Spleen (tissue), 11 donors: ENCODE measurements at regions not wholly inside any gene's neighbourhood (a gene's known extent, or its start where the extent isn't known, plus 50 kb on each side); places are given as distances from the start of the nearest gene placed in this dataset.

Experiments used
- DNase-seq: peaks from one replicate; pipeline ENCODE4 v3.0.0-alpha.2; 2020
- H3K27ac ChIP-seq, 8 donors: fragments of 200-600 bp; sonication (generic) in 7 of 8; 1 replicate in 4 of 8; 2 replicates in 4 of 8; pipeline versions ENCODE4 v1.5.0 to v1.8.0; 2016 to 2021; ENCODE audit warnings: inconsistent platforms in 4 of 8, mild to moderate bottlenecking in 4 of 8, moderate library complexity in 1 of 8
- H3K27me3 ChIP-seq, 7 donors: fragments of 200-600 bp; sonication (generic) in 6 of 7; replicated peaks in 1 of 7; 1 replicate in 4 of 7; 2 replicates in 3 of 7; pipeline versions ENCODE4 v1.5.0 to v1.8.0; 2016 to 2021; ENCODE audit warnings: inconsistent platforms in 3 of 7, mild to moderate bottlenecking in 1 of 7
- H3K36me3 ChIP-seq, 6 donors: fragments of 200-600 bp; sonication (generic) in 5 of 6; 1 replicate in 4 of 6; 2 replicates in 2 of 6; pipeline versions ENCODE4 v1.5.0 to v1.8.0; 2016 to 2021; ENCODE audit warnings: inconsistent platforms in 2 of 6
- H3K4me1 ChIP-seq, 6 donors: fragments of 200-600 bp; sonication (generic) in 5 of 6; 1 replicate in 3 of 6; 2 replicates in 3 of 6; pipeline versions ENCODE4 v1.5.0 to v1.8.0; 2016 to 2021; ENCODE audit warnings: inconsistent platforms in 3 of 6
- H3K4me3 ChIP-seq, 8 donors: fragments of 200-600 bp; sonication (generic) in 7 of 8; 1 replicate in 4 of 8; 2 replicates in 4 of 8; pipeline versions ENCODE4 v1.5.0 to v1.8.0; 2016 to 2021; ENCODE audit warnings: inconsistent platforms in 4 of 8, mild to moderate bottlenecking in 4 of 8, moderate library complexity in 2 of 8
- H3K9me3 ChIP-seq, 8 donors: fragments of 200-600 bp; sonication (generic) in 7 of 8; 1 replicate in 4 of 8; 2 replicates in 4 of 8; pipeline versions ENCODE4 v1.5.0 to v1.8.0; 2016 to 2021; ENCODE audit warnings: inconsistent platforms in 4 of 8
- CTCF ChIP-seq, 11 experiments: fragments of 200-600 bp in 7 of 11; fragments of 450-650 bp in 4 of 11; sonication (generic) in 4 of 11; IDR thresholded peaks in 8 of 11; conservative IDR thresholded peaks in 3 of 11; 1 replicate in 7 of 11; 2 replicates in 4 of 11; pipeline versions ENCODE4 v1.4.0 to v1.8.0; 2016 to 2021; ENCODE audit warnings: antibody characterized with exemption in 11 of 11, inconsistent platforms in 4 of 11, mild to moderate bottlenecking in 1 of 11
- POLR2A ChIP-seq, 3 donors: fragments of 450-650 bp; IDR thresholded peaks; one replicate each; pipeline ENCODE4 v1.5.1; 2017; ENCODE audit warnings: antibody characterized with exemption in 3 of 3, mild to moderate bottlenecking in 1 of 3
- POLR2AphosphoS5 ChIP-seq, 3 donors: sonication (generic); formaldehyde crosslinking; IDR thresholded peaks; one replicate each; pipeline ENCODE4 v1.5.1; 2017; ENCODE audit warnings: antibody characterized with exemption in 3 of 3
- WGBS, 5 donors: extraction: QIAGEN DNeasy Blood & Tissue Kit in 3 of 5; methylation state at CpG; one replicate each; pipeline versions ENCODE4 v1.1.5 to v1.1.7; 2013 to 2018; 5-methylcytosine and 5-hydroxymethylcytosine counted together
- intact Hi-C: fragments of 100-400 bp; cut with DNase I; formaldehyde crosslinking; loops from one replicate; pipeline ENCODE4 v1.15.0; 2023; ENCODE audit warnings: low total_unique reads
- donor health status: healthy with polysubstance abuse.
- donor health status: DM: no; HTN: no; CAD: no; lungs with moderate emphysema.
- donor health status: DM: no; HTN: no; CAD: no.
- donor health status: Bipolar disorder and iron deficiency.
- donor health status: healthy.
- donor health status: DM: no; HTN: no; CAD: no.
- donor health status: DM: yes; HTN: yes; CAD: no.

GRCh38 chr5:4019009-4019769 lies 423.6 kb downstream of the IRX1 start:
- H3K27ac ChIP-seq = no peak overlapping the region
- 80 to 86% (median 83%) methylated on average over 9 of the region's 9 CpGs for WGBS, 5 donors
- no peak for DNase-seq

GRCh38 chr5:4019841-4020240 lies 424.2 kb downstream of the IRX1 start:
- no peaks in the 10 kb centered on the region for H3K4me1 ChIP-seq
- intact Hi-C loops = no loop called here
- no peak overlapping the region for H3K27ac ChIP-seq
- 83 to 90% (median 86%) methylated on average over 6 of the region's 6 CpGs for WGBS, 5 donors
- peaks cover 0 to 13% (median 0%) of the 10 kb centered on the region in 8 donors for H3K9me3 ChIP-seq
- DNase-seq = no peak
- TF ChIP-seq POLR2AphosphoS5 (IDR thresholded peaks at IDR 0.05) (no peak), CTCF (IDR thresholded peaks at IDR 0.05 in 8 of 11, conservative IDR thresholded peaks at IDR 0.05 in 3 of 11) (no peak), POLR2A (IDR thresholded peaks at IDR 0.05) (no peak)
- H3K4me3 ChIP-seq = no peak overlapping the region
- peaks cover 0 to 9% (median 0%) of the 10 kb centered on the region in 7 donors for H3K27me3 ChIP-seq
- no peaks in the 10 kb centered on the region for H3K36me3 ChIP-seq

More at GRCh38 chr5:4019009-4019769, 423.6 kb downstream of the IRX1 start:
- Histone ChIP-seq H3K4me3 (no peak overlapping the region), H3K4me1 (no peaks in the 10 kb centered on the region), H3K27me3 (peaks cover 0 to 9% (median 0%) of the 10 kb centered on the region in 7 donors), H3K36me3 (no peaks in the 10 kb centered on the region), H3K9me3 (peaks cover 0 to 13% (median 0%) of the 10 kb centered on the region in 8 donors)
- TF ChIP-seq POLR2AphosphoS5 (IDR thresholded peaks at IDR 0.05) (no peak), CTCF (IDR thresholded peaks at IDR 0.05 in 8 of 11, conservative IDR thresholded peaks at IDR 0.05 in 3 of 11) (no peak), POLR2A (IDR thresholded peaks at IDR 0.05) (no peak)
- intact Hi-C loops = no loop called here

- H3K4me1 ChIP-seq = no peaks in the 10 kb centered on the region
Observed at GRCh38 chr5:4020400-4020799, 424.8 kb downstream of the IRX1 start.

More at GRCh38 chr5:4020400-4020799, 424.8 kb downstream of the IRX1 start:
- Histone ChIP-seq H3K4me3 (no peak overlapping the region), H3K27ac (no peak overlapping the region), H3K9me3 (peaks cover 0 to 18% (median 0%) of the 10 kb centered on the region in 8 donors), H3K36me3 (no peaks in the 10 kb centered on the region), H3K27me3 (peaks cover 0 to 9% (median 0%) of the 10 kb centered on the region in 7 donors)
- intact Hi-C loops = no loop called here
- TF ChIP-seq POLR2A (IDR thresholded peaks at IDR 0.05) (no peak), POLR2AphosphoS5 (IDR thresholded peaks at IDR 0.05) (no peak), CTCF (IDR thresholded peaks at IDR 0.05 in 8 of 11, conservative IDR thresholded peaks at IDR 0.05 in 3 of 11) (no peak)
- 30 to 48% (median 46%) methylated on average over 3 of the region's 3 CpGs for WGBS, 5 donors
- DNase-seq = no peak
